Tibial nerve (tissue), 3 donors: ENCODE measurements at regions not wholly inside any gene's neighbourhood (a gene's known extent, or its start where the extent isn't known, plus 50 kb on each side); places are given as distances from the start of the nearest gene placed in this dataset.

ENCODE experiments used
- CTCF ChIP-seq, 5 experiments: fragments of 200-600 bp in 3 of 5; fragments of 450-650 bp in 2 of 5; sonication (generic) in 3 of 5; IDR thresholded peaks; one replicate each; pipeline ENCODE4 v1.5.1; 2016 to 2019; ENCODE audit warnings: antibody characterized with exemption in 5 of 5, mild to moderate bottlenecking in 3 of 5, moderate library complexity in 2 of 5
- POLR2A ChIP-seq, 2 donors: fragments of 450-650 bp; IDR thresholded peaks; one replicate each; pipeline ENCODE4 v1.6.1; 2017; ENCODE audit warnings: antibody characterized with exemption in 2 of 2, mild to moderate bottlenecking in 2 of 2, moderate library complexity in 2 of 2

GRCh38 chr5:161219816-161220215 is 326.7 kb downstream of the GABRB2 start:
- no peak for TF ChIP-seq POLR2A (IDR thresholded peaks at IDR 0.05)
- TF ChIP-seq CTCF (IDR thresholded peaks at IDR 0.05): no peak
